OCI-LY3 (cell line): ENCODE measurements at regions not wholly inside any gene's neighbourhood (a gene's known extent, or its start where the extent isn't known, plus 50 kb on each side); places are given as distances from the start of the nearest gene placed in this dataset.
"Not testable (repeated sequence)": the region's sequence is repeated elsewhere in the genome, so short reads cannot be mapped to it uniquely, and the experiment has no call there.

ENCODE experiments used
- H2AFZ ChIP-seq: fragments of 200-600, 300-600 bp; shearing (Covaris generic); 2 replicates; pipeline ENCODE4 v1.6.0; 2014; ENCODE audit warnings: antibody characterized with exemption, low read depth, low read length
- H3K27ac ChIP-seq: fragments of 200-600, 300-600 bp; sonication (generic); 2 replicates; pipeline ENCODE4 v1.5.1; 2014; ENCODE audit warnings: mild to moderate bottlenecking, low read length, moderate library complexity, mixed read lengths
- H3K27me3 ChIP-seq: fragments of 200-600, 300-600 bp; sonication (generic); 2 replicates; pipeline ENCODE4 v1.6.1; 2014; ENCODE audit warnings: low read depth, low read length, mixed read lengths
- H3K36me3 ChIP-seq: fragments of 200-600, 300-600 bp; sonication (generic); replicated peaks from 2 replicates; pipeline ENCODE3; 2014; ENCODE audit warnings: low read depth, low read length, mixed read lengths
- H3K4me1 ChIP-seq: fragments of 300-600, 200-600 bp; sonication (generic); 2 replicates; pipeline ENCODE4 v1.6.1; 2014; ENCODE audit warnings: low read length, mixed read lengths
- H3K4me2 ChIP-seq: fragments of 200-600, 300-600 bp; sonication (generic); 2 replicates; pipeline ENCODE4 v1.6.1; 2014; ENCODE audit warnings: low read length, mixed read lengths
- H3K4me3 ChIP-seq: fragments of 300-600, 200-600 bp; sonication (generic); 2 replicates; pipeline ENCODE4 v1.5.1; 2014; ENCODE audit warnings: antibody characterized with exemption, mild to moderate bottlenecking, low read length, moderate library complexity
- H3K79me2 ChIP-seq: fragments of 300-600, 200-600 bp; shearing (Covaris generic); 2 replicates; pipeline ENCODE4 v1.6.1; 2014; ENCODE audit warnings: mild to moderate bottlenecking, low read length, mixed read lengths
- H3K9ac ChIP-seq: fragments of 300-600, 200-600 bp; shearing (Covaris generic); 2 replicates; pipeline ENCODE4 v1.6.0; 2014; ENCODE audit warnings: mild to moderate bottlenecking, low read length, moderate library complexity
- H3K9me3 ChIP-seq: fragments of 200-600, 300-600 bp; shearing (Covaris generic); 2 replicates; pipeline ENCODE4 v1.6.1; 2014; ENCODE audit warnings: low read length, mixed read lengths; ENCODE audit not compliant: insufficient read depth
- H4K20me1 ChIP-seq: fragments of 200-600, 300-600 bp; sonication (generic); 2 replicates; pipeline ENCODE4 v1.6.1; 2016; ENCODE audit warnings: low read length, mixed read lengths; ENCODE audit not compliant: insufficient read depth
- CTCF ChIP-seq: fragments of 200-600, 300-600 bp; sonication (generic); IDR thresholded peaks from 2 replicates; pipeline ENCODE4 v1.5.1; 2014; ENCODE audit warnings: antibody characterized with exemption, low read length, low read depth
- EZH2phosphoT487 ChIP-seq: fragments of 200-600 bp; shearing (Covaris generic); IDR thresholded peaks from 2 replicates; pipeline ENCODE4 v1.6.1; 2018; ENCODE audit warnings: antibody characterized with exemption, mixed run types, low read depth

- Histone ChIP-seq H3K27me3 (no peaks in the 10 kb centered on the region), H3K36me3 (no peaks in the 10 kb centered on the region), H3K4me3 (no peak overlapping the region), H3K79me2 (no peaks in the 10 kb centered on the region), H2AFZ (no peak overlapping the region), H4K20me1 (no peaks in the 10 kb centered on the region), H3K9ac (no peak overlapping the region), H3K4me1 (no peaks in the 10 kb centered on the region), H3K27ac (no peak overlapping the region), H3K9me3 (peaks cover 3% of the 10 kb centered on the region; the same call in 1 of the 2 replicates), H3K4me2 (no peak overlapping the region)
- no peak for TF ChIP-seq EZH2phosphoT487
- TF ChIP-seq CTCF: no peak
Measured at GRCh38 chr1:224816062-224816461, 113.4 kb upstream of the DNAH14 start.

- no peaks in the 10 kb centered on the region for H3K79me2 ChIP-seq
- H3K4me2 ChIP-seq: no peak overlapping the region
- TF ChIP-seq EZH2phosphoT487 (no peak), CTCF (no peak)
- no peaks in the 10 kb centered on the region for H3K27me3 ChIP-seq
- no peak overlapping the region for H2AFZ ChIP-seq
- no peak overlapping the region for H3K4me3 ChIP-seq
- H4K20me1 ChIP-seq: no peaks in the 10 kb centered on the region
- H3K9me3 ChIP-seq: peaks cover 3% of the 10 kb centered on the region; the same call in 1 of the 2 replicates
- no peaks in the 10 kb centered on the region for H3K4me1 ChIP-seq
- no peaks in the 10 kb centered on the region for H3K36me3 ChIP-seq
- H3K27ac ChIP-seq: no peak overlapping the region
- H3K9ac ChIP-seq: no peak overlapping the region
Measured at GRCh38 chr1:224817382-224817781, 112.1 kb upstream of the DNAH14 start.

GRCh38 chr1:224819861-224820260, 109.6 kb upstream of the DNAH14 start:
- no peak overlapping the region for H3K4me2 ChIP-seq
- H3K9me3 ChIP-seq: peaks cover 1% of the 10 kb centered on the region; the same call in 1 of the 2 replicates
- no peaks in the 10 kb centered on the region for H3K79me2 ChIP-seq
- H3K36me3 ChIP-seq: no peaks in the 10 kb centered on the region
- no peak overlapping the region for H3K27ac ChIP-seq
- H4K20me1 ChIP-seq: no peaks in the 10 kb centered on the region
- H3K27me3 ChIP-seq: no peaks in the 10 kb centered on the region
- no peak overlapping the region for H3K9ac ChIP-seq
- TF ChIP-seq CTCF (no peak), EZH2phosphoT487 (no peak)
- H2AFZ ChIP-seq: no peak overlapping the region
- no peaks in the 10 kb centered on the region for H3K4me1 ChIP-seq
- no peak overlapping the region for H3K4me3 ChIP-seq

- H2AFZ ChIP-seq: no peak overlapping the region
- H3K27ac ChIP-seq: no peak overlapping the region
- no peaks in the 10 kb centered on the region for H3K27me3 ChIP-seq
- TF ChIP-seq EZH2phosphoT487: no peak
- TF ChIP-seq CTCF: no peak
- H3K4me2 ChIP-seq: no peak overlapping the region
- H3K36me3 ChIP-seq: no peaks in the 10 kb centered on the region
- H3K4me1 ChIP-seq: no peaks in the 10 kb centered on the region
- H4K20me1 ChIP-seq: no peaks in the 10 kb centered on the region
- H3K9me3 ChIP-seq: no peaks in the 10 kb centered on the region; the same call in 1 of the 2 replicates
- H3K9ac ChIP-seq: no peak overlapping the region
- H3K79me2 ChIP-seq: no peaks in the 10 kb centered on the region
- H3K4me3 ChIP-seq: no peak overlapping the region
Measured at GRCh38 chr1:224820341-224820740, 109.1 kb upstream of the DNAH14 start.

GRCh38 chr1:224821751-224822150, 107.7 kb upstream of the DNAH14 start:
- not testable (repeated sequence) for H3K36me3 ChIP-seq

More at GRCh38 chr1:224821751-224822150, 107.7 kb upstream of the DNAH14 start:
- not testable (repeated sequence) for H3K79me2 ChIP-seq, H3K9ac ChIP-seq, H3K4me1 ChIP-seq, H3K27me3 ChIP-seq, H4K20me1 ChIP-seq, H3K4me3 ChIP-seq, H3K27ac ChIP-seq, H3K9me3 ChIP-seq, H3K4me2 ChIP-seq, H2AFZ ChIP-seq
